ENCODE measurements at regions not wholly inside any gene's neighbourhood (a gene's known extent, or its start where the extent isn't known, plus 50 kb on each side); places are given as distances from the start of the nearest gene placed in this dataset.

DNA sequence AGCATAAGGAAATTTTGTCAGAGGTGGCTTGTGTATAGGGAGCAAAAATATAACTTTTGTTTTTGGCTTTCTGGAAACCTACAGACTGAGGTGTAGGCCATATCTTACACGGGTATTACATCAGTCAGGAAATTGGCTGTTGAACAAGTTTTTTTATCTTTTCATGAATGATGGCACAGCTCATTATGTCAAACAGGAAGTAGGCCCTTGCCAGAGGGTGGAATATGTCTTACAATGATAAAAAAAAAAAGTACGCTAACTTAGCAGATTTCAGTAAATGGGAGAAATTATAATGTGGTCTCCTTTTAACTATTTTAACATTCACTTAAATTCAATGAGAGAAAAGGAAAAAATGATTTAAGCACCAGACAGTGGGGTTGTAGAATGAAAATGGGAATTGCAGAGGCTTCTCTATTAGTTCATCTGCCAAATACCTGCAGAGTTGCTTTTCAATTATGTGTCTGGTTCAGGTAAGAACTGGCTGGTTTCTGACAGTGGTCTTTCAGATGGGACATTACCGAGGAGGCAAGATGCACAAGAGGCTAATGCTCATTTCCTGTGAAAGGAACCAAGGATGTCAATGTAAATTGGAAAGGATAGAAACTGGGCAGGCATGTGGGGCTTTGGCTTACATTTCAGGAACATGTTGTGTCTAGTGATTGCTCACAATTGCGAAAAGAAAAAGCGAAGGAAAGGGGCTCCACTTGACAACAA, 169.9 kb downstream of the NNT start (continued):
- TF ChIP-seq SMARCA4 (IDR thresholded peaks at IDR 0.05) (peak; percentile 72; the same call in 1 of the 2 replicates), KAT7 (CRISPR knock-in tag; IDR thresholded peaks at IDR 0.05; ENCODE audit: borderline replicate concordance) (no peak), ZBTB40 (IDR thresholded peaks at IDR 0.05) (peak; percentile 21; the same call in 1 of the 2 replicates), ZBTB40 (CRISPR knock-in tag; IDR thresholded peaks at IDR 0.05) (no peak), LCOR (CRISPR knock-in tag; IDR thresholded peaks at IDR 0.05) (0 out of 2 replicates have a peak, but pooled peaks have one; percentile 21), JUND (IDR thresholded peaks at IDR 0.05; ENCODE audit: borderline replicate concordance, low read depth, low read length) (peak; percentile 80), JUND (tag; IDR thresholded peaks at IDR 0.05; ENCODE audit: borderline replicate concordance, low read depth, low read length) (peak; percentile 69), XRCC3 (IDR thresholded peaks at IDR 0.05) (no peak), ELF1 (tag; IDR thresholded peaks at IDR 0.05) (peak; percentile 84), TAF9B (IDR thresholded peaks at IDR 0.05; ENCODE audit: partially characterized antibody) (no peak), C11orf30 (IDR thresholded peaks at IDR 0.05; ENCODE audit: low read depth) (peak; percentile 57; the same call in 1 of the 2 replicates), ZEB2 (IDR thresholded peaks at IDR 0.05) (0 out of 2 replicates have a peak, but pooled peaks have one; percentile 53), FOSL1 (tag; conservative IDR thresholded peaks at IDR 0.05) (peak; percentile 48), POLR3A (IDR thresholded peaks at IDR 0.05; ENCODE audit: borderline replicate concordance, extremely low read depth, insufficient read depth, insufficient read length) (no peak), TAL1 (IDR thresholded peaks at IDR 0.05) (peak; percentile 49), ZNF140 (CRISPR knock-in tag; IDR thresholded peaks at IDR 0.05) (peak; percentile 63; the same call in 1 of the 2 replicates), MAFG (tag; conservative IDR thresholded peaks at IDR 0.05) (peak; percentile 64; the same call in 1 of the 2 replicates), ZNF589 (CRISPR knock-in tag; IDR thresholded peaks at IDR 0.05; ENCODE audit: low read depth) (peak; percentile 99), NFYB (IDR thresholded peaks at IDR 0.05; ENCODE audit: extremely low read depth, insufficient read length) (no peak), ERF (CRISPR knock-in tag; IDR thresholded peaks at IDR 0.05) (no peak), ZZZ3 (IDR thresholded peaks at IDR 0.05) (no peak)
